ENCODE measurements at regions not wholly inside any gene's neighbourhood (a gene's known extent, or its start where the extent isn't known, plus 50 kb on each side); places are given as distances from the start of the nearest gene placed in this dataset.

GRCh38 chr13:109368230-109368629 lies 418.2 kb downstream of the IRS2 start:
- Mint-ChIP-seq H3K27ac (no peak overlapping the region), H3K9me3 (peaks cover 0 to 11% (median 0%) of the 10 kb centered on the region in 5 donors), H3K27me3 (peaks cover 0 to 6% of the 10 kb centered on the region in 2 donors), H3K4me1 (no peaks in the 10 kb centered on the region), H3K4me3 (no peak overlapping the region), H3K36me3 (no peaks in the 10 kb centered on the region)
- ChIA-PET POLR2A (no interaction called here), CTCF (no interaction called here)
- H3K4me1 ChIP-seq (ENCODE audit: insufficient read depth, low read length) = no peaks in the 10 kb centered on the region
- H3K27ac ChIP-seq (ENCODE audit: low read depth, low read length) = no peak overlapping the region
- no peaks in the 10 kb centered on the region for H3K9me3 ChIP-seq (ENCODE audit: low read length)
- no peaks in the 10 kb centered on the region for H3K36me3 ChIP-seq (ENCODE audit: insufficient read depth, low read length)
- no peak overlapping the region for H3K4me3 ChIP-seq (ENCODE audit: low read length)
- H3K27me3 ChIP-seq (ENCODE audit: insufficient read depth, low read length, poor library complexity, severe bottlenecking) = no peaks in the 10 kb centered on the region
- DNase-seq = no peak

GRCh38 chr13:109366525-109366924 lies 419.9 kb downstream of the IRS2 start:
- Mint-ChIP-seq H3K27me3 (peaks cover 0 to 6% of the 10 kb centered on the region in 2 donors), H3K9me3 (peaks cover 0 to 11% (median 0%) of the 10 kb centered on the region in 5 donors), H3K4me1 (no peaks in the 10 kb centered on the region), H3K4me3 (no peak overlapping the region), H3K27ac (no peak overlapping the region), H3K36me3 (no peaks in the 10 kb centered on the region)
- CTCF ChIA-PET = no interaction called here
- H3K27me3 ChIP-seq (ENCODE audit: insufficient read depth, low read length, poor library complexity, severe bottlenecking) = no peaks in the 10 kb centered on the region
- H3K4me3 ChIP-seq (ENCODE audit: low read length) = no peak overlapping the region
- POLR2A ChIA-PET = no interaction called here
- DNase-seq = no peak
- no peak overlapping the region for H3K27ac ChIP-seq (ENCODE audit: low read depth, low read length)
- H3K36me3 ChIP-seq (ENCODE audit: insufficient read depth, low read length) = no peaks in the 10 kb centered on the region
- H3K9me3 ChIP-seq (ENCODE audit: low read length) = no peaks in the 10 kb centered on the region
- H3K4me1 ChIP-seq (ENCODE audit: insufficient read depth, low read length) = no peaks in the 10 kb centered on the region

GRCh38 chr13:109363431-109363830 lies 423.0 kb downstream of the IRS2 start:
- Mint-ChIP-seq H3K27me3 (peaks cover 0 to 5% of the 10 kb centered on the region in 2 donors), H3K27ac (no peak overlapping the region), H3K4me1 (no peaks in the 10 kb centered on the region), H3K9me3 (peaks cover 0 to 11% (median 0%) of the 10 kb centered on the region in 5 donors), H3K36me3 (no peaks in the 10 kb centered on the region), H3K4me3 (no peak overlapping the region)
- Histone ChIP-seq H3K4me3 (ENCODE audit: low read length) (no peak overlapping the region), H3K27me3 (ENCODE audit: insufficient read depth, low read length, poor library complexity, severe bottlenecking) (no peaks in the 10 kb centered on the region), H3K27ac (ENCODE audit: low read depth, low read length) (no peak overlapping the region), H3K4me1 (ENCODE audit: insufficient read depth, low read length) (no peaks in the 10 kb centered on the region), H3K9me3 (ENCODE audit: low read length) (no peaks in the 10 kb centered on the region), H3K36me3 (ENCODE audit: insufficient read depth, low read length) (no peaks in the 10 kb centered on the region)
- ChIA-PET CTCF (no interaction called here), POLR2A (no interaction called here)
- no peak for DNase-seq

GRCh38 chr13:109362616-109363015 lies 423.8 kb downstream of the IRS2 start:
- Mint-ChIP-seq H3K4me1 (no peaks in the 10 kb centered on the region), H3K27ac (no peak overlapping the region), H3K36me3 (no peaks in the 10 kb centered on the region), H3K27me3 (peaks cover 0 to 4% of the 10 kb centered on the region in 2 donors), H3K4me3 (no peak overlapping the region), H3K9me3 (peaks cover 0 to 8% (median 0%) of the 10 kb centered on the region in 5 donors)
- CTCF ChIA-PET = no interaction called here
- no peaks in the 10 kb centered on the region for H3K36me3 ChIP-seq (ENCODE audit: insufficient read depth, low read length)
- POLR2A ChIA-PET = no interaction called here
- no peaks in the 10 kb centered on the region for H3K27me3 ChIP-seq (ENCODE audit: insufficient read depth, low read length, poor library complexity, severe bottlenecking)
- DNase-seq = no peak
- no peak overlapping the region for H3K4me3 ChIP-seq (ENCODE audit: low read length)
- no peaks in the 10 kb centered on the region for H3K4me1 ChIP-seq (ENCODE audit: insufficient read depth, low read length)
- no peaks in the 10 kb centered on the region for H3K9me3 ChIP-seq (ENCODE audit: low read length)
- H3K27ac ChIP-seq (ENCODE audit: low read depth, low read length) = no peak overlapping the region

GRCh38 chr13:109361562-109362289 lies 424.7 kb downstream of the IRS2 start:
- Mint-ChIP-seq H3K36me3 (no peaks in the 10 kb centered on the region), H3K9me3 (peaks cover 0 to 8% (median 0%) of the 10 kb centered on the region in 5 donors), H3K4me1 (no peaks in the 10 kb centered on the region), H3K4me3 (no peak overlapping the region), H3K27ac (peak overlapping the region in 1 of 8 donors; percentile 4), H3K27me3 (peaks cover 0 to 2% of the 10 kb centered on the region in 2 donors)
- DNase-seq = no peak
- no peaks in the 10 kb centered on the region for H3K9me3 ChIP-seq (ENCODE audit: low read length)
- H3K36me3 ChIP-seq (ENCODE audit: insufficient read depth, low read length) = no peaks in the 10 kb centered on the region
- no peak overlapping the region for H3K27ac ChIP-seq (ENCODE audit: low read depth, low read length)
- H3K27me3 ChIP-seq (ENCODE audit: insufficient read depth, low read length, poor library complexity, severe bottlenecking) = no peaks in the 10 kb centered on the region
- ChIA-PET CTCF (no interaction called here), POLR2A (no interaction called here)
- H3K4me3 ChIP-seq (ENCODE audit: low read length) = no peak overlapping the region
- H3K4me1 ChIP-seq (ENCODE audit: insufficient read depth, low read length) = no peaks in the 10 kb centered on the region

GRCh38 chr13:109357751-109358471 lies 428.5 kb downstream of the IRS2 start:
- ChIA-PET CTCF (no interaction called here), POLR2A (no interaction called here)
- no peaks in the 10 kb centered on the region for H3K9me3 Mint-ChIP-seq
- Histone ChIP-seq H3K27ac (ENCODE audit: low read depth, low read length) (no peak overlapping the region), H3K9me3 (ENCODE audit: low read length) (no peaks in the 10 kb centered on the region), H3K36me3 (ENCODE audit: insufficient read depth, low read length) (no peaks in the 10 kb centered on the region), H3K4me1 (ENCODE audit: insufficient read depth, low read length) (no peaks in the 10 kb centered on the region), H3K4me3 (ENCODE audit: low read length) (no peak overlapping the region), H3K27me3 (ENCODE audit: insufficient read depth, low read length, poor library complexity, severe bottlenecking) (no peaks in the 10 kb centered on the region)
- H3K4me1 Mint-ChIP-seq = no peaks in the 10 kb centered on the region
- peaks cover 0 to 2% of the 10 kb centered on the region in 2 donors for H3K27me3 Mint-ChIP-seq
- H3K27ac Mint-ChIP-seq = no peak overlapping the region
- no peak overlapping the region for H3K4me3 Mint-ChIP-seq
- no peaks in the 10 kb centered on the region for H3K36me3 Mint-ChIP-seq
- DNase-seq = no peak

GRCh38 chr13:109355875-109356434 lies 430.4 kb downstream of the IRS2 start:
- no peak overlapping the region for H3K27ac ChIP-seq (ENCODE audit: low read depth, low read length)
- Mint-ChIP-seq H3K27ac (no peak overlapping the region), H3K27me3 (no peaks in the 10 kb centered on the region), H3K9me3 (no peaks in the 10 kb centered on the region), H3K4me1 (no peaks in the 10 kb centered on the region), H3K36me3 (no peaks in the 10 kb centered on the region), H3K4me3 (no peak overlapping the region)
- no peaks in the 10 kb centered on the region for H3K27me3 ChIP-seq (ENCODE audit: insufficient read depth, low read length, poor library complexity, severe bottlenecking)
- no peak overlapping the region for H3K4me3 ChIP-seq (ENCODE audit: low read length)
- ChIA-PET CTCF (no interaction called here), POLR2A (no interaction called here)
- H3K4me1 ChIP-seq (ENCODE audit: insufficient read depth, low read length) = no peaks in the 10 kb centered on the region
- H3K36me3 ChIP-seq (ENCODE audit: insufficient read depth, low read length) = no peaks in the 10 kb centered on the region
- DNase-seq = no peak
- H3K9me3 ChIP-seq (ENCODE audit: low read length) = no peaks in the 10 kb centered on the region

- H3K27me3 ChIP-seq (ENCODE audit: insufficient read depth, low read length, poor library complexity, severe bottlenecking) = no peaks in the 10 kb centered on the region
- no peak overlapping the region for H3K27ac ChIP-seq (ENCODE audit: low read depth, low read length)
- Mint-ChIP-seq H3K27me3 (no peaks in the 10 kb centered on the region), H3K4me3 (no peak overlapping the region), H3K36me3 (no peaks in the 10 kb centered on the region), H3K4me1 (no peaks in the 10 kb centered on the region), H3K9me3 (no peaks in the 10 kb centered on the region), H3K27ac (no peak overlapping the region)
- POLR2A ChIA-PET = no interaction called here
- no peaks in the 10 kb centered on the region for H3K4me1 ChIP-seq (ENCODE audit: insufficient read depth, low read length)
- no peak overlapping the region for H3K4me3 ChIP-seq (ENCODE audit: low read length)
- no peaks in the 10 kb centered on the region for H3K9me3 ChIP-seq (ENCODE audit: low read length)
- DNase-seq = no peak
- H3K36me3 ChIP-seq (ENCODE audit: insufficient read depth, low read length) = no peaks in the 10 kb centered on the region
- CTCF ChIA-PET = no interaction called here
Observed at GRCh38 chr13:109355166-109355565, 431.2 kb downstream of the IRS2 start.

Measured in CD8-positive, alpha-beta memory T cell (primary cell).